RWPE2 (cell line): ENCODE measurements at regions not wholly inside any gene's neighbourhood (a gene's known extent, or its start where the extent isn't known, plus 50 kb on each side); places are given as distances from the start of the nearest gene placed in this dataset.

Experiments used
- ATAC-seq: fragments of 200-7000 bp; cut with Tn5 transposase; 3 replicates; pipeline ENCODE4 v1.9.1; 2021; ENCODE audit warnings: low read depth
- DNase-seq: peaks from one replicate; pipeline ENCODE4 v3.0.0-alpha.2; 2020; ENCODE audit warnings: low spot score
- H3K27ac ChIP-seq: fragments of 450-650 bp; 2 replicates; pipeline ENCODE4 v1.5.1; 2017; ENCODE audit warnings: mild to moderate bottlenecking; ENCODE audit not compliant: poor library complexity, severe bottlenecking
- H3K27me3 ChIP-seq: fragments of 250-450 bp; sonication (Bioruptor Pico); 2 replicates; pipeline ENCODE4 v1.5.1; 2021; ENCODE audit warnings: mild to moderate bottlenecking, moderate library complexity; ENCODE audit not compliant: insufficient read depth, poor library complexity, severe bottlenecking
- H3K36me3 ChIP-seq: fragments of 250-450 bp; sonication (Bioruptor Pico); 2 replicates; pipeline ENCODE4 v1.5.1; 2020; ENCODE audit warnings: low read depth, mild to moderate bottlenecking, moderate library complexity
- H3K4me1 ChIP-seq: fragments of 250-450 bp; sonication (Bioruptor Pico); 2 replicates; pipeline ENCODE4 v1.5.1; 2021; ENCODE audit warnings: mild to moderate bottlenecking, moderate library complexity; ENCODE audit not compliant: insufficient read depth, poor library complexity, severe bottlenecking
- H3K4me3 ChIP-seq: fragments of 250-450 bp; sonication (Bioruptor Pico); 2 replicates; pipeline ENCODE4 v1.5.1; 2021; ENCODE audit warnings: mild to moderate bottlenecking, moderate library complexity; ENCODE audit not compliant: severe bottlenecking
- H3K9me3 ChIP-seq: fragments of 250-450 bp; sonication (Bioruptor Pico); 2 replicates; pipeline ENCODE4 v1.5.1; 2021; ENCODE audit warnings: mild to moderate bottlenecking, moderate library complexity; ENCODE audit not compliant: severe bottlenecking
- CTCF ChIP-seq: fragments of 450-650 bp; IDR thresholded peaks from one replicate; pipeline ENCODE4 v1.5.1; 2017; ENCODE audit warnings: mild to moderate bottlenecking, moderate library complexity; ENCODE audit not compliant: poor library complexity, severe bottlenecking

- H3K36me3 ChIP-seq = no peaks in the 10 kb centered on the region
- no peak overlapping the region for H3K27ac ChIP-seq
- no peak overlapping the region for H3K4me3 ChIP-seq
- no peaks in the 10 kb centered on the region for H3K4me1 ChIP-seq
- DNase-seq (no peak), ATAC-seq (no peak)
- H3K27me3 ChIP-seq = no peaks in the 10 kb centered on the region
- TF ChIP-seq CTCF = no peak
- no peaks in the 10 kb centered on the region for H3K9me3 ChIP-seq
Observed at GRCh38 chr6:165019681-165020080, 289.7 kb downstream of the C6orf118 start.

GRCh38 chr6:165015676-165016075 lies 293.7 kb downstream of the C6orf118 start:
- H3K4me3 ChIP-seq = no peak overlapping the region
- DNase-seq (no peak), ATAC-seq (no peak)
- H3K36me3 ChIP-seq = no peaks in the 10 kb centered on the region
- H3K27me3 ChIP-seq = no peaks in the 10 kb centered on the region
- H3K9me3 ChIP-seq = no peaks in the 10 kb centered on the region
- no peaks in the 10 kb centered on the region for H3K4me1 ChIP-seq
- TF ChIP-seq CTCF = no peak
- no peak overlapping the region for H3K27ac ChIP-seq

GRCh38 chr6:165013701-165014100 lies 295.7 kb downstream of the C6orf118 start:
- H3K4me3 ChIP-seq = no peak overlapping the region
- no peak for TF ChIP-seq CTCF
- DNase-seq (no peak), ATAC-seq (no peak)
- no peaks in the 10 kb centered on the region for H3K27me3 ChIP-seq
- no peak overlapping the region for H3K27ac ChIP-seq
- H3K9me3 ChIP-seq = no peaks in the 10 kb centered on the region
- H3K36me3 ChIP-seq = no peaks in the 10 kb centered on the region
- no peaks in the 10 kb centered on the region for H3K4me1 ChIP-seq

- no peak for DNase-seq
- no peak for TF ChIP-seq CTCF
- no peak overlapping the region for H3K27ac ChIP-seq
- H3K4me1 ChIP-seq = no peaks in the 10 kb centered on the region
- H3K27me3 ChIP-seq = no peaks in the 10 kb centered on the region
- no peaks in the 10 kb centered on the region for H3K36me3 ChIP-seq
- H3K4me3 ChIP-seq = no peak overlapping the region
- no peaks in the 10 kb centered on the region for H3K9me3 ChIP-seq
- no peak for ATAC-seq
Observed at GRCh38 chr6:165012183-165012582, 297.2 kb downstream of the C6orf118 start.

- Histone ChIP-seq H3K4me1 (no peaks in the 10 kb centered on the region), H3K36me3 (no peaks in the 10 kb centered on the region), H3K9me3 (no peaks in the 10 kb centered on the region), H3K27ac (no peak overlapping the region), H3K4me3 (no peak overlapping the region), H3K27me3 (no peaks in the 10 kb centered on the region)
- DNase-seq (no peak), ATAC-seq (peak; percentile 81)
- no peak for TF ChIP-seq CTCF
Observed at GRCh38 chr6:165010556-165011535, 298.6 kb downstream of the C6orf118 start.
